ENCODE measurements at regions not wholly inside any gene's neighbourhood (a gene's known extent, or its start where the extent isn't known, plus 50 kb on each side); places are given as distances from the start of the nearest gene placed in this dataset.
A peak's percentile ranks its signal among the peaks of the same experiment; 100 is the strongest.

- no peak for DNase-seq
Observed at GRCh38 chr5:86786955-86787354, 169.2 kb downstream of the COX7C start.

GRCh38 chr5:86795659-86796058 lies 177.9 kb downstream of the COX7C start:
- no peak for DNase-seq

- DNase-seq, result peak; percentile 6
Observed at GRCh38 chr5:86797677-86798076, 179.9 kb downstream of the COX7C start.

GRCh38 chr5:86806206-86806605 lies 188.5 kb downstream of the COX7C start:
- peak; percentile 12 for DNase-seq

- no peak for DNase-seq
Observed at GRCh38 chr5:86807046-86808031, 189.6 kb downstream of the COX7C start.

GRCh38 chr5:86814315-86814714 lies 196.6 kb downstream of the COX7C start:
- DNase-seq, result no peak

- no peak for DNase-seq
Observed at GRCh38 chr5:86814907-86815306, 197.2 kb downstream of the COX7C start.

- DNase-seq, result no peak
Observed at GRCh38 chr5:86824637-86825036, 206.9 kb downstream of the COX7C start.

GRCh38 chr5:86831128-86831527 lies 213.4 kb downstream of the COX7C start:
- DNase-seq, result no peak

- no peak for DNase-seq
Observed at GRCh38 chr5:86833868-86834267, 216.1 kb downstream of the COX7C start.

- no peak for DNase-seq
Observed at GRCh38 chr5:86837610-86838009, 219.9 kb downstream of the COX7C start.

GRCh38 chr5:86838083-86838482 lies 220.3 kb downstream of the COX7C start:
- no peak for DNase-seq

- DNase-seq, result no peak
Observed at GRCh38 chr5:86841000-86841644, 223.4 kb downstream of the COX7C start.

- DNase-seq, result no peak
Observed at GRCh38 chr5:86858442-86858841, 240.7 kb downstream of the COX7C start.

- DNase-seq, result no peak
Observed at GRCh38 chr5:86861512-86861911, 243.8 kb downstream of the COX7C start.

- DNase-seq, result no peak
Observed at GRCh38 chr5:86862093-86862492, 244.4 kb downstream of the COX7C start.

- no peak for DNase-seq
Observed at GRCh38 chr5:86864051-86864450, 246.3 kb downstream of the COX7C start.

GRCh38 chr5:86865256-86865785 lies 247.6 kb downstream of the COX7C start:
- no peak for DNase-seq

- DNase-seq, result no peak
Observed at GRCh38 chr5:86866036-86866435, 248.3 kb downstream of the COX7C start.

GRCh38 chr5:86869268-86869667 lies 251.5 kb downstream of the COX7C start:
- no peak for DNase-seq

- DNase-seq, result no peak
Observed at GRCh38 chr5:86875539-86875938, 257.8 kb downstream of the COX7C start.

GRCh38 chr5:86878250-86878649 lies 260.5 kb downstream of the COX7C start:
- DNase-seq, result no peak

GRCh38 chr5:86879086-86879485 lies 261.3 kb downstream of the COX7C start:
- no peak for DNase-seq

- no peak for DNase-seq
Observed at GRCh38 chr5:86880344-86880743, 262.6 kb downstream of the COX7C start.
